Ecto neural progenitor cell (in vitro differentiated cells): ENCODE measurements at regions not wholly inside any gene's neighbourhood (a gene's known extent, or its start where the extent isn't known, plus 50 kb on each side); places are given as distances from the start of the nearest gene placed in this dataset.

Experiments used
- DNase-seq: peaks from one replicate; pipeline ENCODE4 v3.0.0-alpha.2; 2018; ENCODE audit warnings: low spot score

DNA sequence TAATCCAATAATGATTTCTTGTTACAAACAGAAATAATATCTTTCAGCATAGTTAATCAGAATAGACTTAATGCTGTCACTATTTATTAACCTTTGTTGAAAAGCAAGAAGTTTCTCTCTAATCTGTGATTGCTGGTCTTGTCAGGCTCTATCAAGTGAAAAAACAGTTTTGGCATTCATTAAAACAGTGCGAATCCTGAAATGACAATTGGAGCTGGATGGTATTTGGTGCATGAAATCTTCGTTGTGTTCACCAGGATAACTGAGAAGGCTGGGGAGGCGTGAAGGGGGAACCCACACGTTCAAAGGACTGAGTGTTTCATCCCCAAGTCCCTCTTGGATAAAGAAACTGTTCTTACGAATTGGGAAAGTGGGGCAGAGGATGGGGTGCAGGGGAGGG lies 190.2 kb upstream of the MYL2 start:
- no peak for DNase-seq

DNA sequence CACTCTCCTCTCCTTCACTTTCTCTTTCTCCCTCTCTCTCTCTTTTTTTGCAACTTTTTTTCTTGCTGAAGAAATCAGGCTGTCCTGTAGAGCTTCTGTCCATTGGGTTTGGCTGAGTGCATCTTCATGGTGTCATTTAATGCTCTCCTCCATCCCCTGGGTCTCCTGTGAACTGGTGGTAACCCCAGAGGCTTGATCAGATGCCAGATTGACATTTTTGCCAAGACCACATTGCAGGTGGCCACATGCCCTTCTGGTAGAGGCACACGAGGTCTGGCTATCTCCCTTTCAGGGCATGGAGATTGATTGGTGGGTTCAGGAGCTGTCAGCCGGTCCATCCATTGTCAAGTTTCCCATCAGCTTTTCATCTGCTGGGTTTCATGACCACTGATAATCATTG lies 188.3 kb upstream of the MYL2 start:
- DNase-seq: no peak

DNA sequence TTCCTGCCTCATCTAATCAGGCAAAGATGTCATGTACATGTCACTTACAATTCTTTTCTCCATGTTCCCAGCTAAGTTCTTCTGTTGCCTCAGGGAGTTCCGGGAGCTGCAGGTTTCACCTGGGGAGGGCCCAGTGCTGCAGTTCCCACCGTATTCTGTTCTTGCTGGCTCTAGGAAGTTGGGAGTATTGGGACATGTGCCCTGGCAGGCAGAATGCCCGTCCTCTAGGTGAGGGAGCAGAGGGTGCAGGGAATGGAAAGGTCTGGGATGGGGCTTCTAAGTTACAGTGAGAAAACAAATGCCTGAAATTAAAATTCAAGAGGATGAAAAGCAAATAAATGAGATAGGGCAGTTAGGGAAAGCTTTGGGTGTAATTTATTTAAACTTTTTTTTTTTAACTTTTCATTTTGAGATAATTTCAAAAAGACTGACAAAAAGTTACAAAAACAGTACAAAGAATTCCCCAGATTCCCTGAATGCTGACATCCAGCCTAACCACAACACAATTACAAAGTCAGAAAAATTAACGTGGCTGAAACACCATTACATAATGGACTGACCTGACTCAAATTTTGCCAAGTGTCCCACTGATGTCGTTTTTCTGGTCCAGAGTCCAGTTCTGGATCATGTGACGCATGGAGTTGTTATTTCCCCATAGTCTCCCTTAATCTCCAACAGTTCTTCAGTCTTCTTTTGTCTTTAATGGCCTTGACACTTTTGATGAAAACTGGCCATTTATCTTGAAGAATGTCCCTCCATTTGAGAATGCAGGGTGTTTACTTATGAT lies 187.2 kb upstream of the MYL2 start:
- no peak for DNase-seq

DNA sequence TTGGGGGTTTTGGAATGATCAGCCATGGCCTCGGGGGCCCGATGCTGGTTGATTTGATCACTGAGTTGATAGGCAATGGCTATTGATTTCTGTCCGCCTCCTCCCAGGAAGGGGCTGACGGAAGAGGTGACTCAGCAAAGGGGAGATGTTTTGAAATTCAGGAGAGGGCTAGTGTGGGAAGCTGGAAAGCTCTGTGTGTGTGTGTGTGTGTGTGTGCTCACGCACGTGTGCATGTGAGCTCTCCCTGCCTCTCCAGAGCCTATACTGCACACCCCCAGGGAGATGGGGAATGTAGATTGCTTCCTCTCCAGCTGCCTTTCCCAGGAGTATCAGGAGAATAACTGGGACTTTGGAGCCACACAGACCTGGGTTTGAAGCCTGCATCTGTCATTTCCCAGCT lies 184.9 kb upstream of the MYL2 start:
- no peak for DNase-seq

DNA sequence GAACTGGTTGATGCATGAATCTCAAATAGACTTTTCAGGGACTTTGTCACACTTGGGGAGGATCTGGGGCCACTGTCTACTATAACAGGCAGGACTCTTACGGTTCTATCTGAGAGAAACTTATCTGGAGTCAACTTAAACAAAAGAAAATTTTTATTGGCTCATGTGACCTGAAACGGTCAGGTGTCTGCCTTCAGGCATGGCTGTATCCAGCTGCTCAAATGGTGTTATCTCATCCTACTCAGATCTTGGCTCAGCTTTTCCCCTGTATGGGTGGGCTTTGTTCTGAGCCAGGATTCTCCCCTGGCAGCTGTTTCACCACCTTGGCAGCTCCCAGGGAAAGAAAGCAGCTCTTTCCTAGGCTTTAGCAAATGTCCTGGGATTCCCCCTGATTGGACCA lies 183.2 kb upstream of the MYL2 start:
- DNase-seq: no peak

DNA sequence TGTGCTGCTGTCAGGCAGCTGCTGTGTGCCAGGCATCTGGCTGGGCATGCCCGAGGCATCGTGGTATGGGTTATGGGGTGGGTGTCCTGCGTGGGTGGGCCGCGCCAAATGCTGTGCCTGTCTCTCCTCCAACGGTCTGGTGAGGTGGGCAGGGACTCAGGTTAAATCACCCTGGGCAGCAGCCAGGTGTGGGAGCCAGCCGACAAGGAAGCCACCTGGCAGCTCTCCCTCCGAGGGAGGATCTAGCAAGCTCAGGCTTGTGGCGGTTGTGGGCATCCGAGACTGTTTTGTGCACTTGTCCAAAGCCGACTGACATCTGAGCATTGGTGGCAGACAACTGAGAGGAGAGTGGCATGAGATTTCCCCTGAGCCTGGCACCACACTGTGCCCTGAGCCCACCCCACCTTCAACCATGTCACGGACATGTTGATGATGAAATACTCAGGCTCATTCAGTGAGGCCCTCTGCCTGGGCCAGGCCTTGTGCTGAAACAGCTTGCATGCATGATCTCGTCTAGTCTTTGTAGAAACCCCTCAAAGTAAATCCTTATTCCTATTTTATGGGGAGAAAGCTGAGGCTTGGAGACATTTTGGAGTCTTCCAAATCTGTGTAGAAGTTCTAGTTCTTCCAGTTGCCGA lies 181.8 kb upstream of the MYL2 start:
- no peak for DNase-seq

DNA sequence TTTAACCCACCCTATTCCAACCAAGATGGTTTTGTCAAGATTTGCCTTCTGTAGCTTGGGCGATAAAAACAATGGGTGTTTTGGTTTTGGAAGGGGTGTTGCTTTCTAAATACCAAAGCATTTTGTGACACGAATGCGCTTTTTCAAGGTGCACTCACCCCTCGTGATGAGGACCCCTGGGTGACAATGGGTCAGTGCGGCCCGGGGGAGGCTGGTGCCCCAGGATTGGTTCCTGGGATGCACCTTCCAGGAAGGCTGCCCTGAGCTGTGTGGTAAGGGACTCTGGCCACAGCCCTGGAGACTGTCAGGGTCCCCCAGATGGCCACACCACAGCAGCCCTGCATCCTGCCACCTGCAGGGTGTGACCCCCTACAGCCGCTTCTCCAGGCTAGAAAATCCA lies 180.6 kb upstream of the MYL2 start:
- no peak for DNase-seq

DNA sequence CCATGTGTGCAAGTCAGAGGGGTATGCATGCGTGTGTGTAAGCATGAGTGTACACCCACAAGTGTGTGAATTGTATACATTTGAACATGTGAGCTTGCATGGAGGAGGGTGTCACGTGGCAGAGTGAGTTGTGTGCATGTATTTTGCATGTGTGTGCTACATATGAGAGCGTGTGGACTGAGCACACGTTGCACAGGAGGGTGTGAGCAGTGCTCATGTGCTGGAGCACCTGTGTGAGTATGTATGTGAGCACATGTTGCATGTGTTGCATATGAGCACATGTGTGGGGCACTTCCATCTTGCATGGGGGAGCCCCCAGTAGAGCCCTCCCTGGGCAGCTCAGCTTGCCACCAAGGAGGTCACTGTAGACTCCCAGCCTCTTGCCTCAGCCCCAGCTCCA lies 180.2 kb upstream of the MYL2 start:
- DNase-seq: no peak

DNA sequence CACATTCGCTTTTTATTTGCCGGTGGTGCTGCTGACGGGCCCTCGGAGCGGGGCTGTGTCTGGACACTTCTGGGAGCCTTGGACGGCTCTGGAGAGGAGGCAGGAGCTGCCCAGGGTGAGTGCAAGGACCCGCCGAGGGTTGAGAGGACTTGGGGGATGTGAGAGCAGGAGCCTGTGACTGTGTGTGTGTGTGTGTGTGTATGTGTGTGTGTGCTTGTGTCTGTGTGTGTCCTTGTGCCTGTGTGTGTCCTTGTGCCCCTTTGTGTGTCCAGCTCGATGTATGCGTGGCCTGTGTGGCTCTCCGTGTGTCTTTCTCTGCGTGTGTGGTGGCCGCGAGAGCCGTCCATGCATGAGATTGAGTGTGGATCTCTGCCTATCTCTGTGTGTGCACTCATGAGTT lies 179.6 kb upstream of the MYL2 start:
- DNase-seq: no peak

DNA sequence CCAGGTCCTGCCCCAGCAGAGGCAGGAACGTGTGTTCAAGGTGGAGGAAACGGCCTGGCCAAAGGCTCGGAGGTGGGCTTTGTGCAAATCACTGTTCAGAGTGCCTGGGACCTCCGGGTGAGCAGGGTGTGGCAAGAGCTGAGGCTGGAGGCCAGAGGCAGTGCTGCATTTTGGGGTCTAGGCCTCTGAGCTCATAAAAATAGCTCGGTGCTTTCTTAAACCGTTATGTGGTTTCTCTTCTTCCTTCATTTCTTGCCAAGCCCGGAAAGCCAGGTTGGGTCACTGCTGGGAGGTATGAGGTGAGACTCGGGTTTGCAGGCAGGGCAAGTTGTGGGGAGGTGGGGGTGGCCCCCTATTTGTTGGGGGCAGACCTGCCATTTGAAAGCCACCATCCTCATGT lies 178.8 kb upstream of the MYL2 start:
- no peak for DNase-seq

DNA sequence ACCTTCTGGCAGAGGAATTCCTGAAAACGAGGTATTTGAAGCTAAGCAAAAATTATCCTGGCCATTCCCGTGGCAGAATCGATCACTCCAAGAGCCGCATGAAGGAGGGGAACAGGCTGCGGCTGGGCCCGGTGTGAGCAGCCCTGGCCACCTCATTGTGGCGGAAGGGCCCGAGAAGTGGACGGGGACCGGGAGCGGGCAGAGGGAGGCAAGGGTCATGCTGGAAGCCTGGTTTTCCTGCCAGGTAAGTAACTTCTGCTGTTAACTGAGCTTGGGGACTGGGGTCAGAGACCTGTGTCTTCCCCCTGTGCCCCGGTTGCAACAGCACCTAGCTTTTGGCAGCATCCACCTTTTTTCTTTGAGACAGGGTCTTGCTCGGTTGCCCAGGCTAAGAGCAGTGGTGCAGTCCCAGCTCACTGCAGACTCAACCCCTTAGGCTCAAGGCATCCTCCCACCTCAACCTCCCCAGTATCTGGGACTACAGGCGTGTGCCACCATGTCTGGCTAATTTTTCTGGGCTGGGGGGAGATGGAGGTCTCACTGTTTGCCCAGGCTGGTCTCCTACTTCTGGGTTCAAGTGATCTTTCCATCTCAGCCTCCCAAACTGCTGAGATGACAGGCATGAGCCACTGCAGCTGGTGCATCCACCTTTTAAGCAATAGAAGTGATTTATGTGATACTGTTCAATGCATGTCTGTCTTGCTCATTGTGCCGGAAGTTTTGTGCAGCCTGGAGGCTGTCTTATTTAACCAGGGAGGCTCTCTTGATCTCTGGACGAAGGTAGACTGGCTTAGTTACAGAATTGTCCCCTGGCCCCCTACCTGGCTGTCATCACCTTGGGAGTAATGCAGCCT lies 174.0 kb upstream of the MYL2 start:
- no peak for DNase-seq

DNA sequence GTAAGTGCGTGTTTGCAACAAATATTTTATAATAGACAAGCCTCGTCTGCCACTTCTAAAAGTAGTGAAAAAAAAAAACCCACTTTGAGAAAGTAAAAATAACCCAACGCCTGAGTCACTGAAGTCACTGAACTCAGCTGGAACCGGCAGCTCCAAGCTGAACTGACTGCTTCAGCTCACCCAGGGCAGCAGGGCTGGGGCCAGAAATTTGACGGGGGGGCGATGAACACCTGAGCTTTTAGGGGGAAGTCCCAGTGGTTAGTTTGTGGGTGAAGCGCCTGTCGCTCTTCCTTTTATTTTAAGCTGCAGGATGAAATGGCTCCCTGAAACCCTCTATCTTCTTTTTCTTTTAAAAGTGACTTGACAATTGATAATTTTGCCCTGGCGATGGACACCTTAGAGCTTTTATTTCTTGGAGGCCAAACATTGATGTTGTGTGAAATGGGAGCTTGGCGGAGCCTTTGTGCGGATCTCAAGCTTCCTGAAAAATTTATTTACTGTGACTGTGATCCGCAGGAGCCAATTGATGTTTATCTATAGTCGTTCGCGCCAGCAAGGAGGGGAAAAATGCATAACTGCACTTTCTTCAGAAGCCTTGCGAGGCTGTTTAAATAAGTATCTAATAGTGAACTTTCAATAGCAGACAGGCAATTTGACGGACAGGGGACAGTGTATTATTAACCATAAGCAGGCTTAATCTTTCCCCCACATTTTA lies 173.2 kb upstream of the MYL2 start:
- no peak for DNase-seq

DNA sequence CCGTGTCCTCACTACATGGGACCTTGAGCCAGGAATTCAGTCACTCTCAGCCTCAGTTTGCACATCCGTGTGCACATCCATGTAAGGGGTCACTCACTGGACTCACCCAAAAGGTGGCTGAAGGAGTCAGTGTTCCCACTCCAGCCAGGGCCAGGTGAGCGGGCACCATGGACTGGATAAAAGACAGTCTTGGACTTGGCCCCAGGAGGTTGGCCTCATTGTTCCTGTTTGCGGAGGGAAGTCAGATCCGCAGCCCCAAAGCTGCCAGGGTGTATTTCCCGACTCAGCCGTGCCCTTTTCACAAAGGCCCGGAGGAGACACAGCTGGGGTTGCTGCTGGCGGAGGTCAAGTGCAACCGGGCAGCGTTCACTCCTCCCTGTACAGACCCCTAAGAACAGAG lies 170.7 kb upstream of the MYL2 start:
- DNase-seq: no peak

DNA sequence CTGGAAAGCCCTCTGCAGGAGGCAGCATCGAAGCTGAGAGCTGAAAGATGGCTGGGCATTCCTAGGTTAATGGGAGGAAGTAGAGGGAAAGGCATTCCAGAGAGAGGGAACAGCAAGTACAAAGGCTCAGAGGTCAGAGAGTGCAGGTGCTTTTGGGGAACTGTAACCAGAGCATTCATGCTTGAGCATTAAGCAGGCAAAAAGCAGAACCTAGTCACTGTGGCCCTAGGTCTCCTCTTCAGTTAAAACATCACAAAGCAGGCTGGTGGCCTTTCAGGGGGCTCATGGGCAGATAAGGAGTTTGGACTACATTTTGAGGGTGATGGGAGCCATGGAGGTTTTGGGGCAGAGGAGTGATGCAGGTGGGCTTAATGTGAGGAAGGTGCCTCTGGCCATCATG lies 169.2 kb upstream of the MYL2 start:
- DNase-seq: no peak

DNA sequence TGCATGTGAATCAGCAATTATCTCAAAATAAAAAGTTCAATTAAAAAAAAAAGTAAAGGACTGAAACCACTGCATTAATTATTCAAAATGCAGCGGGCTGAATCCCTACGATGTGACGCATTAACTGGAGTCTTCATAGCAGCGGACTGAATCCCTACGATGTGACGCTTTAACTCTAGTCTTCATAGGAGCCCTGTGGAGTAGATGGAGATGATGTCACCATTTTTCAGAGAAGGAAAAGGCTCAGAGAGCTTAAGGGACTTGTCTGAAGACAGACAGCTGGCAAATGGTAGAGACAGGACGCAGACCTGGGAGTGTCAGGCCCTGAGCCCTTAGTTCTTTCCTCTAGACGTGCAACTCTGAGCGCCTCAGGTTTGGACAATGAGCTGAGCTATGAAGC lies 168.0 kb upstream of the MYL2 start:
- DNase-seq: no peak

DNA sequence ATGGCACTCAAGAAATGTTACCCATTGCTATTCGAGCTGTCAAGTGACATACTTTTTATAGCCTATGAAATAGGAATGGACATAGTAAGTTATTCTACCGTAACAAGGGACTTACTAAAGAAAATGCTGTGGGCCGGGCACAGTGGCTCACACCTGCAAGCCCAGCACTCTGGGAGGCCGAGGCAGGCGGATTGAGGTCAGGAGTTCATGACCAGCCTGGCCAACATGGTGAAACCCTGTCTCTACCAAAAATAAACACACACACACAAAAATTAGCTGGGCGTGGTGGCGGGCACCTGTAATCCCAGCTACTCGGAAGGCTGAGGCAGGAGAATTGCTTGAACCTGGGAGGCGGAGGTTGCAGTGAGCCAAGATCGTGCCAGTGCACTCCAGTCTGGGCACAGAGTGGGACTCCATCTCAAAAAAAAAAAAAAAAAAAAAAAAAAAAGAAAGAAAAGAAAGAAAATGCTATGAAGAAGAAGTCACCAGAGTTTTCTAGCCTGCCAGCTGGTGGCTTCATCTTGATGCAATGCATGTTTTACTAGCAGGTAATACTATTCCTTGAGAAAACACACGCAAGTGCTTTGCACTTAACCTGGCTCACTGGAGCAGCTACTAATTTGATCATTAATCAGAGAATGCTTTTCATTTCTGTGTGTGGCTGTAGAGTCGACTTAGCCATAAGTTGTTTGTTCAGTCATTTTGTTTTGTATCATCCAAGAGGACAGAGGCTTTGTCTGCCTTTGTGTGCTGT lies 166.7 kb upstream of the MYL2 start:
- DNase-seq: no peak

DNA sequence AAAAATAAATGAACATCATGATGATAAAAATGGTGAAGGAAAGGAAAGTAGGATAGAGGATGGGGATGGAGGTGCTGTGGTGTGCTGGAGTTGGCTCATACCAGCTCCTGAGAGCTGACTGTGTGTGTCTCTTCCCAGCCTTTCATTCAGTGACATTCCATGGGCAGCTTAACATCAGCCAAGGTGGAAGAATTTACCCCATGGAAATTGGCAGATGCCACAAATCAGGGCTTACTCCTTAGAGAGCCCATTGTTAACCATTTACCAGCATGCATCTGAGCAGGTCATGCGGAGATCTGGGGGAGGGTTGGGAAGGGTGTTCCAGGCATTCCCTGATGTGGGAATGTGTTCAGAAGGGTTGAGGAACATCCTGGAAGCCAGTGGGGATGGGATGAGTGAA lies 164.7 kb upstream of the MYL2 start:
- DNase-seq: no peak

DNA sequence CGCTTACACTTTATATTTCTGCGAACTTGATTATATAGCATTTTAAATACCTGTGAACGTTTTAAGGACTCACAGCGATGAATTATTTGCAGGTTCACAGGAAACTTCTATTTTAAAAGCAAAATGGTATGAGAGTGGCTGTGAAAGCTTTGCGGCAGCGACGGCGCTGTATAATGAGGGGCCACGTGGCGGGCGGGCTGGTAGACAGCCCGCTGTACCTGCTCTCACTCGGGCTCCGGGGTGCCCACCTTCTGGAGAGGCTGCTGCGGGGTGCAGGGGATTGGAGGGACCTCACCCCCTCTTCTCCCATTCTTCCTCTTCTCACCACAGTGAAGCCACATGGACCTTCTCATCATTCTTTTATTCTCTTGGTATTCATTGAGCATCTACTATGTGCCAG lies 164.2 kb upstream of the MYL2 start:
- DNase-seq: no peak

DNA sequence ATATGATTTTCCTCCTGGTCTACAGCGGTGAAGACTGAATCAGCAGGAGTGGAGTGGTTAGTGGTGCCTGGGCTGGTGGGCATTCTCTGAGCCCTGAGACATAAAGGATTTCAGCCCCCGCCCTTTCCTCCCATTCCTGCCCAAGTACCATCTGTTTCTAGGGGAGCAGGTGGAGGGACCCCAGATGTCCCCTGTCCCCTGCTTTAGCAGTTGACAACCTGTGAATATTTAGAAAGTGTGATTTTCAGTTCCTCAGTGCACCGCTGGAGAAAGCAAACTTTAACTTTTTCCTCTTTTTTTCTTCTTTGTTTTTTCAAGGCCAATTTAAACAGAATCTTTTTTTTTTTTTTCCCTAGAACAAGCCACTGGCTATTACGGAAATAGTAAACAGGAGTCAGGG lies 163.8 kb upstream of the MYL2 start:
- DNase-seq: no peak

DNA sequence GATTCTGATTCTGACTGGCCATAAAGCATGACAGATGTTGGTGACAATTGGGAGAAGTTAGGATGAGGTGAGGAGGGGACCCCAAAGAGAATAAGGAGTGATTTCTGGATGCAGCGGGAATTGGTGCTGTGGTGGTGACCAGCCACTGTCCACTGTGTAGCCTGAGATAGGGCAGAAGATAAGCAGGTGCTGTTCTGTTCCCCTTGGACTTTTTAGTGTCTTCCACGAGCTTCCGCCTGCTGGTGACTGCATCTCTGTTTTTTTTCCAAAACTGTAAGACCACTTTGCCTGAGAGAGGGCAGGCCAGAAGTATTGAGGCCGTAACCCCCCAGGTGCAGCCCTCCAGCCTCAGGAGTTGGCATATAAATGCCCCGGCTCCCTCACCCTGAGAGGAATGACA lies 161.2 kb upstream of the MYL2 start:
- no peak for DNase-seq

DNA sequence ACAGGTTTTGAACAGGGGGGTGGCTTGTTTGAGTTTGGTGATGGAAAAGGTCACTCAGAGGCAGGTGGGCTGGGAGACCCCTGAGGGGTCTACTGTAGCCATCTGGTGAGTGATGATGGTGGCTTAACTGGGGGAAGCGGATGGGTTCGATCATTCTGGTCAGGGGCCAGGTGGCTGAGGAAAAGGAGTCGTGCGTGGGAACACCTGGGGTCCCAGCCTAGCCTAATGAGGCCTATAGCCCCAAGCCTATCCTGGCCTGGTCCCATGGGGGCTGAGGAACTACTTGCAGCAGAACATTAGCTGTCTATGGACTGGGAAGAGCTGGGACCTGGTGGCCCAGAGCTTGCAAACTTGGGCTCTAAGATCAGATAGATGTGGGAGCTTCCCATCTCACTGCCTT lies 158.4 kb upstream of the MYL2 start:
- no peak for DNase-seq
